MV-4-11 (cell line): ENCODE measurements at regions not wholly inside any gene's neighbourhood (a gene's known extent, or its start where the extent isn't known, plus 50 kb on each side); places are given as distances from the start of the nearest gene placed in this dataset.

Experiments
- DNase-seq: peaks from one replicate; lab custom pipeline; 2025; lab: John Stamatoyannopoulos, UW

DNA sequence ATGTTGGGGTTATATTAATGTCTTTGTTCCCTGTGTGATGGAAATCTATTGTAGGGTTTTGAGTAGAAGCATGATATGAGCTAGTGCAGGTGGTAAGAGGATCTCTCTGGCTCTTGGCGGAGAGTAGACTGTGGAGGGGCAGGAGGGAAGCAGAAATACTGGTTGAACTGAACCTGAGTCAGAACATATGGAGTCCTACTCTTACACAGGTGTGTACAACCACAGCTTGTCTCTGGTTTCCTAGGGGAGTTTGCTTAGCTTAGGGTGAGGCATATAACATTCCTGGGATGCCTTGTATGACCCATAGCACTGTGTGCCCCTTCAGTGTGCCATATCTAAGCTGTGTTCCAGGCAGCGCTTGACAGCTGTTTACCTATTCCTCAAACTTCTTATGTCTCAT is 97.3 kb upstream of the GCFC2 start:
- DNase-seq: no peak

DNA sequence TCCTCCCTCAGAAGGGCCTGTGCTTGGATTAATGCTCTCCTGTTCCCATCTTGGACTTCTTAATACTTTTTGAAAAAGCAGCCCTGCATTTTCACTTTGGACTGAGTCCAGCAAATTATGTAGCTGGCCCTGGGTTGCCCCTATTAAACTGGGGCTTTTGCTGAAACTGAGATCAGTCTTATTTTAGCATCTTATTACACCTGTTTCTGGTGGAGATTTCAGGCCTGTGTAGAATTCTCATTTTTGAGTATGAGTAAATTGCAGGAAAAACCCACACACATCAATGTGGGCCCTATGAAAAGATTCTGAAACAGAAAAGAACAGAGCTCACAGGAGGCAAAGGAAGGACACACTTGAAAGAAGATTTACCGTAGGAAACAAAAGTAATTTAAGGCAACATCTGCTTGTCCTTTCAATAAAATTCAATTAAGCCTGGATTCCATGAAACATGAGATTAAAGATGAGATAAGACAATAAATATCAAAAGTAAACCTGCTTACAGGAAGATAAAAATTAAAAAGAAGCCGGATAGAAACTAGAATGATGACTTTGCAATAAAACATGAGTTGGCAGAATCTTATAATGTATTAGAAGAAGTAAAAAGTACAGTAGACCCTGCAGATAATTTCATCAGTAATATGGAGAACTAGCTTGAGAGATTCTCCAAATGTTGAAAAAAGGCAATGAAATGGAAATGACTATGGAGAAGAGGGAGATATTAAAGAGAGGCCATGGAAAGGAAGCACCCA is 90.7 kb upstream of the GCFC2 start:
- DNase-seq: no peak

DNA sequence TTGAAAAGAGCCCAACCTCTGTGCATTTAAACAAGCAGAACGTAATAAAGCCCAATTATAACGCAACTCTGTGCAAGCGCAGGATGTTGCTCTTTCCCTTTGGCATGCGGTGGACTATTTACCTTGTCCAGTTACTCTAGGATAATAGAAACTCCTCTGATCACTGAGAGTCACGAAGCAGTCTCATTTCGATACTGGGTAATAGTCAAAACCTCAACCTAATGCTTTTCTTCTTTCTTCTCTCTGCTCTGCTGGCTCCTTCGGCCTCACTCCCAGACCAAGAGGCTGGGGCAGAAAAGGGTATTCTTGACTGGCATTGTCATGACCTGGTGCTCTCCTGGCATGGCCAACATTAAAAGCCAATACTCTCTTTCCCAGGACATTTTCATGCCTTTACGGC is 89.7 kb upstream of the GCFC2 start:
- no peak for DNase-seq

DNA sequence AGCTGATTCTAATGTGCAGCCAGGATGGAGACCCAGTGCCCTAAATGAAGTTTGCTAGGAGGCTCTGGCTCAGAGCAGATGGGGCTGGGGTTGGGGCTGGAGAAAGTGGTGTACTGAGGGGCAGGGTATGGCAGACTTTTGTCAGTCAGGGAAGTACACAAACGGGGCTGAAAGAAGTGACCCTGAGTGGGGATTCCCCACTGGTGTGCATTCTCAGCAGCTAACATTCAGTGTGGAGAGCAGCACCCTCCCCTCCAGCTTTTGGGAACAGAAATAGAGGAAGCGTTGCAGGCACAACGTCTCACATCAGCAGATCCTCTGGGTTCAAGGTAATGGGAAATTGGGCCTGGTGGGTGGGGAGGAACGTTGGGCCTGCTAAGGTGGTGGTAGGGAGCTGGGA is 89.1 kb upstream of the GCFC2 start:
- DNase-seq: no peak

DNA sequence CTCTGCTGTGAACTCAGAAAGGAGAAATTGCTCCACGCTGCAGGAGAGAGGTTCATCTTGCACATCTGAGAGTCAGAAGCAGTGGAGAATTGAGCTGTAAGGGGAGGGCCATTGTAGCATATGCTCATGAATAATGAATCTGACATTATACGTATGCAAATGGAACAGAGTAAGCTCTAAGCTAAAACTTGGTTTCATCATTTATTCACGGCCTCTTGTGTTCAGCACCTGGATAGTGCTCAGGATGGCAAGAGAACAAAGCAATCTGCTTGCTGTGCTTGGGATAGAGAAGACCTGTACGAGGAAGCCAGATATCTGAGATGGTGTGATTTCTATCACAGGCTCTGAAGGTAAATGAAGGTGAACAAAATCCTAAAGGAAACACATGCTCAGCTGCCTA is 87.9 kb upstream of the GCFC2 start:
- no peak for DNase-seq

DNA sequence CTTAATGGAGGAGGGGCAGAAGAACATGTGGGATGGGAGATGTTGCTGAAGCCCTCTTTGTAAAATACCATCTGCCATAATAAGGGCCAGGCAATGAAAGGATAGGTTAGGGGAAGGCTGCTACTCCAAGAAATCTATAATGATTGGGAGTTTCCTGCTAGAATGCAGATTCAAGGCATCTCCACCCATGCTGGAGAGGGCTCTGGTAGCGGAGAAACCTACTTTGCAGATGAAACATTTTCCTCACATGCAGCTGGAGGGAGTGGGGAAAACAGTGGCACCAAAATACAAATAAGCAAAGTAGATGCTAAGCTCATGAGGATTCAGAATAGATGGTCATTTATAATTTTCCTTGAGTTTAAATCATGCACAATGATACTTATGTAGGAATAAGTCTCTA is 82.3 kb upstream of the GCFC2 start:
- DNase-seq: no peak

DNA sequence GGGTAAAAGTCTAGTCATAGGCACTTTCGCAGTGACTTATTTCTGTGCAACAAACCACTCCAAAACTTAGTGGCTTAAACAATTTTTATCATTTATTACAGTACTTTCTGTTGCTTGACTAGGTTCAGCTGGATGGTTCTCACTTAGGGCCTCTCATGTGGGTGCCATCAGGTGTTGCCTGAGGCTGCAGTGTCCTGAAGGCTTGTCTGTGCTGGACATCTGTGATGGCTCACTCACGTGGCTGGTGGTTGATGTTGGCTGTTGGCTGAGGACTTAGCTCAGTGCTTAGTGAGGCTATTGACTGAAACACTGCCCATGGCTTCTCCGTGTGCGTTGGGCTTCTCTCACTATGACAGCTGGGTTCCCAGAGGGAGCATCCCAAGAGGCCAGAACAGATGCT is 81.4 kb upstream of the GCFC2 start:
- DNase-seq: no peak

DNA sequence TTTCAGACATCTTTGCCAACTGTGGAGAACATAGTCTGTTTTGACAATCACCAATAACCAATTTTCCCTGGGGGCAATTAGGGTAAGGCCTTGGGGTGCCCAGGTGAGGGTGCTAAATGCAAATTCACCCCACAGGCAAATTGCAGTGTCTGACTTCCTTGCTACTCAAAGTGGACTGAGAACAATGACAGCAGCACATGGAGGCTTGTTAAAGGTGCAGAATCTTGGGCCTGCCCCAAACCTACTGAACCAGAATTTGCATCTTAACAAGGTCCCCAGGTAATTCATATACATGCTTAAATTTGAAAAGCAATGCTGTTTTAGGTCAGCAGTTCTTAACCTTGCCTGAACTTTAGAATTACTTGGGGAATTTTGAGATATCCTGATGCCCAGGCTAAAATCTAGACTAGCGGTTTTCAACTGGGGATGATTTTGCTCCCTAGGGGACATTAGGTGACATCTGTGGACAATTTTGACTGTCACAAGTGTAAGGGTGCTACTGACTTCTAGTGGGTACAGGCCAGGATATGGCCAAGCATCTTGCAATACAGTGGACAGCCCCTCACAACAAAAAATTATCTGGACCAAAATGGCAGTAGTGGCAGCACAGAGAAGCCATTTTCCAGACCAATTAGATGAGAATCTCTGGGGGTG is 80.2 kb upstream of the GCFC2 start:
- no peak for DNase-seq

DNA sequence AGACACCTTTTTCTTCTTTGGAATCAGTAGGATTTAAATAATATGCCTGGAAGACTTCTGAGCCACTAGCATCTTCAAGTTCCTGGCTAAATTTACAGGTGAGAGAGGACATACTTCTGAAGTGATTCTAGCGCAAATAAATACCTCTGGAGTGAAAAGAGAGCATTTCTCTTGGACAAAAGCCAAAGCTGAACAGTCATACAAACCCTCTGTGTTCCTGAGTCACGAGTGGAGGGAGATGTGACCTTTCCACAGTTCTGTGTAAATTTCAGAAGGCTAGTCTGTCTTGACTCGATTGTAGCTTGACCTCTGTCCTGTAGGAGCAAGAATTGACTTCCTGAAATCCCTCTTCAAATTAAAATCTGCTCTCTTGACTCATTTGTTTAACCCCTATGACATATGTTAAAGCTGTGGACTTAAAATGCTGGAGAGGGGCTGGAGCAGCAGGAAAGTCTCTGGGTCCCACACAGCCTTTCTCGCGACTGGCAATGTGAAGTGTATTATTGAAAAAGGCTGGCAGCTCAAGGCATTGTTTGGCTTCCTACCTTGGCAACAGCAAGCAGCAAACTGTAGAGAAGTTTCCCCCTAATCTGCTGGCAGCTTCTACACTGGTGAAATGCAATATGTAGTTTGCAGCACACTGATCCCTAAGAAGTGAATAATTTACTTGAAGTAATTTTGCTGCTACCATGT is 79.6 kb upstream of the GCFC2 start:
- no peak for DNase-seq

DNA sequence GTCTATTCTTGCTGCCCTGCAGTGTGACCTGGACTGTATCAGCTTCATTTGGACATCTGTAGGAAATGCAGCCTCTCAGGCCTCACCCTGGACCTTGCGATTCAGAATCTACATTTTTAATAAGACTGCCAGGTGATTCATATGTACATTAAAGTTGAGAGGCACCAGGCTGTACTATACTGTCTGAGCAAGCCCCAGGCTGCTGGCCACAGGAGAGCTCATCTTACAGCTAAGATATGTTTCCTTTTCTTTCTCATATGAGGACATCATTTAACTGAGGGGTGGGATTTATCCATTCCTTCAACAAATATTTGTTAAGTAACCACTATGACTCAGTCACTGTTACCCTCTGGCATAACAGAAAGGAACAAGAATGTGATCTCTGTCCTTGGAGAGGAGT is 78.2 kb upstream of the GCFC2 start:
- no peak for DNase-seq

DNA sequence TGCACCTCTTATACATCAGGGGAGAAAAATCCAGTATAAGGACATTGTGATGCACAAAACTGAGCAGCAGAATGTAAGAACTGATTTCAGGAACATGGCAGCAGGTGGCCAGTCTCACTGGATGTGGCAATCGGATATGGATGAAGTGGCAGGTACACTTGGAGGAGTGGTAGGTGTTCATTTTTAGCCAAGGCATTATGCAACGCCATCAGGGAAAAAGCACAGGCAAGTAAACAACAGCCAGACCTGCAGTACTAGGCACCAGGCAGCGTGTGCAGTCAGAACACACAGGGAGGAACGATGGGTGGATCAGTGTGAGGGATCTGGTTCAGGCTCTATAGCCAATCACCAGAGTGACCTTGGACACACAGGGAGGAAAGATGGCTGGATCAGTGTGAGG is 77.4 kb upstream of the GCFC2 start:
- DNase-seq: no peak

DNA sequence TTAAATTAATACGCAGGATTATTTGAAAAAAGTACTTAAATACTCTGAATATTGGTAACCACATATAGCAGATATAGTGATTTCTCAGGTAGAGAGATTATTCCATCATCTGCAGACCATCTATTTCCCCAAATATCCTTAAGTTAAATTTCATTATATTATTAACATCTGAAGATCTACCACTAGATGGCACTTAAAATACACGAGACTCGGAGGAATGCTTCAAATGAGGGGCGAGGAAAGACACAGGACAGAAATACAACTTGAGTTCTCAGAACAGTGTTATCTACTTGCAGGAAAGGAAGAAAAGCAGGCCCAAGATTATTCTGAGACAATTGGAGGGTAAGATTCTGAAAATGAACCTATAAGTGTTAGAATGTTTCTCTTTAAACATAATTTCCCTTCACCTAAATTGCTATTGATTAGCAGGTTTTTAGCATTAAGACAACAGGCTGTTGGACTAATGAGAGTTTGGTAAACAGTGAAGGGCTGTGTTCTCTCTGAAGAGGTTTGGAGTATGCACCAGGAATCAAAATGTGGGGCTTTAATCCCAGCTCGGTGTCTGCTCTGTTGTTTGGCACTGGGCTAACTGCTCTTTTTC is 76.9 kb upstream of the GCFC2 start:
- DNase-seq: peak; percentile 32

DNA sequence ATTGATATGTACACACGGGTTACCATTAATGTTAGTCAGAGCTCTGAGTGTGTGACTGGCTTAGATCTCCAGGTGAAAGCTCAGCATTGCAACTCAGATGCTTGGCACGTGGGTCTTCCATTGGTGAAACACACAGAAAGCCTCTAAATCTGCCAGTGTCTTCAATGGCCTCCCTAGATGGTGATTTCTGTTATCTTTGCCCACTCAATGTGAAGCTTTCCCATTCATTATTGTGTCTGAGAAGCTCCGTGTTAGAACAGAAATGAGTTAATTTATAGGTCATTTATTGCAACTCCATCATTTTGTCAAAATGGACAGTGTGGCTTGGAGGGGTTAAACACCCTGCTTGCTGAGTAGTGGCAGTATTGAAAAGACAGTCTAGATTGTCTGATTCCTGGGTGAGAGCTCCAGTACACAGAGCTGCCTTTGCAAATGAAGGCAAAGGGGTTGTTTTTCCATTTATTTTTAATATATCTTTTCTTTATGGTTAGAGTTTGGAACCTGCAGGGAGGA is 64.7 kb upstream of the GCFC2 start:
- no peak for DNase-seq

DNA sequence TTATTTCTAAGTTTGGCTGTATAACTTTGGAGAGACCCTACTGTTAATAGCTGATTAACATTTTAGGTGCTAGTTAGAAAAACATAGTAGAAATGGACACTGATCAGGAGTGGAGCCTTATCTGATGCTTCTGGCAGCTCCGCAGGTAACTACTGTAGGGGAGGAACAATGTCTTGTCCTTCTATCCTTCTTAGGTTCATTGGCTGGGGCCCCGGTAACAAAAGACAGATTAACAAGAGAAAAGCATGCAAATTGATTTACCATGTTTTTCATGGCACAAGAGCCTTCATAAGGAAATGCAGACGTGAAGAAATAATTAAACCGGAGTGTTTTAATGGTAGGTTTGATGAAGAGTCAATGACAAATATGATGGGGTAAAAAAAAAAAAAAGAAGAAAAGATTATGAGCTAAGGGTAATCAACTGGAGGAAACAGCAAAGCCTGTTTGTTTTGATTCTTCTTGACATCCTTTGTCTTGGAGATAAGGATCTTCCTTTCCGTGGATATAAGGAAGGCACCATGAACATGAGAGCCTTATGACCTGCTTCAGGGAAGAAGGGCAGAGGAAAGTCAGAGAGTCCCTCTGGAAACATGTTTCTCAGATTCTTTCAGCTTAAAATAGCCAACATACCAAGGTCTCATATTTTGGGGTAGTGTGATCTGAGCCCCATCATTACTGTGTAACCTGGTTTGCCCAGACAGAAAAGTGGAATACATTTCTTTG is 62.4 kb upstream of the GCFC2 start:
- no peak for DNase-seq

DNA sequence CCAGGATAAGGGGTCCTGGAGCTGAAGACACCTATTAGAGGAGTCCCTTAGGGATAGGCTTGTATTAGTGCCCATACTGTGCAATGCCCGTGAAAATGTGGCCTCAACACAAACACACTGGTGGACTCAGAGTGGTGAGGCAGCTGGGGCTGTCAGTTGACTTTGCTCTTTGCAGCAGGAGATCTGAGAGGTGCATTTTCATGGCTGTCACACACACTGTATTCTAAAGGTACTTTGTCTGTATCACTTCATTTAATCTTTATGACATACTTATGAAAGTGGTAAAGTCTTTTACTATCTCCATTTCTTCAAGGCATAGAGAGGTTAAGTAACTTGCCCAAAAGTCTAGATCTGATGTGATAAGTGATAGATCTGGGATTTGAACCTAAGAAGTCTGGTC is 55.1 kb upstream of the GCFC2 start:
- DNase-seq: no peak

DNA sequence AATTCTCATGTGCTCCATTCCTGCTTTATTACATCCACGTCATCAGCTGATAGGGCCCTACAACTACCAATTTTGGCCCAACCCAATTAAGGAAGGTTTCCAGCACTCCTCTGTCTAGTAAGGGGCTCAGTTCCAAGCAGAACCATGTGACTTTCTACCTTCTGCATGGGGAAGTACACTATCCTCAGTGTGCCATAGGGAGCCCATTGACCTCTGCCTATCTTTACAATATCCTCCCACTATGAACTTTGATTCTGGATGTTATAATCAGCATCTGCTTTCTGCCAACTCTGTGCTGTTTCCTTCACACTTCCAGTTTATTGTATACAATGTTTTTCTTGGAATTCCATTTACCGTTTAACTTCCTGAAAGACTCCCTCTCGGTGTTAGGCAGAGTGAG is 53.9 kb upstream of the GCFC2 start:
- DNase-seq: no peak
